NOMO-1 treated with DMSO at 0.1 percent for 48 hours (cell line): ENCODE measurements at regions not wholly inside any gene's neighbourhood (a gene's known extent, or its start where the extent isn't known, plus 50 kb on each side); places are given as distances from the start of the nearest gene placed in this dataset.

Experiments
- DNase-seq: peaks from one replicate; lab custom pipeline; 2025; ENCODE audit not compliant: unreplicated experiment; lab: John Stamatoyannopoulos, UW

- DNase-seq = no peak
Observed at GRCh38 chr4:13137390-13137789, 346.8 kb downstream of the RAB28 start.

GRCh38 chr4:13133700-13134099 is 350.4 kb downstream of the RAB28 start:
- no peak for DNase-seq

- DNase-seq = no peak
Observed at GRCh38 chr4:13130848-13131247, 353.3 kb downstream of the RAB28 start.

GRCh38 chr4:13129095-13129494 is 355.0 kb downstream of the RAB28 start:
- DNase-seq = no peak

- DNase-seq = no peak
Observed at GRCh38 chr4:13126976-13127910, 356.9 kb downstream of the RAB28 start.

- no peak for DNase-seq
Observed at GRCh38 chr4:13118633-13119032, 365.5 kb downstream of the RAB28 start.

GRCh38 chr4:13117185-13117584 is 367.0 kb downstream of the RAB28 start:
- no peak for DNase-seq

- DNase-seq = no peak
Observed at GRCh38 chr4:13112030-13112429, 372.1 kb downstream of the RAB28 start.

GRCh38 chr4:13109536-13109935 is 374.6 kb downstream of the RAB28 start:
- DNase-seq = no peak

GRCh38 chr4:13108096-13108495 is 376.0 kb downstream of the RAB28 start:
- no peak for DNase-seq

- DNase-seq = no peak
Observed at GRCh38 chr4:13103382-13104015, 380.6 kb downstream of the RAB28 start.

GRCh38 chr4:13102092-13102742 is 381.9 kb downstream of the RAB28 start:
- DNase-seq = no peak

GRCh38 chr4:13097971-13098370 is 386.2 kb downstream of the RAB28 start:
- DNase-seq = no peak

- no peak for DNase-seq
Observed at GRCh38 chr4:13095722-13096121, 388.4 kb downstream of the RAB28 start.

GRCh38 chr4:13093170-13093569 is 391.0 kb downstream of the RAB28 start:
- no peak for DNase-seq

GRCh38 chr4:13092702-13093101 is 391.4 kb downstream of the RAB28 start:
- no peak for DNase-seq

GRCh38 chr4:13089659-13089998 is 394.5 kb downstream of the RAB28 start:
- no peak for DNase-seq

- DNase-seq = no peak
Observed at GRCh38 chr4:13088726-13089658, 395.1 kb downstream of the RAB28 start.

GRCh38 chr4:13087041-13087440 is 397.1 kb downstream of the RAB28 start:
- no peak for DNase-seq

GRCh38 chr4:13084210-13084609 is 399.9 kb downstream of the RAB28 start:
- no peak for DNase-seq

GRCh38 chr4:13081830-13082229 is 402.3 kb downstream of the RAB28 start:
- no peak for DNase-seq
